Loucy (cell line): ENCODE measurements at regions not wholly inside any gene's neighbourhood (a gene's known extent, or its start where the extent isn't known, plus 50 kb on each side); places are given as distances from the start of the nearest gene placed in this dataset.

Experiments used
- EZH2phosphoT487 ChIP-seq: fragments of 200-600 bp; IDR thresholded peaks from 2 replicates; pipeline ENCODE4 v1.6.1; 2018; ENCODE audit warnings: antibody characterized with exemption, mild to moderate bottlenecking, moderate library complexity, borderline replicate concordance
- TF ChIP-seq, protein P1 (sequence below): fragments of 200-600 bp; sonication (generic); conservative IDR thresholded peaks from 2 replicates; pipeline ENCODE4 v1.5.1; 2014; ENCODE audit warnings: mild to moderate bottlenecking, antibody characterized with exemption, low read length

DNA sequence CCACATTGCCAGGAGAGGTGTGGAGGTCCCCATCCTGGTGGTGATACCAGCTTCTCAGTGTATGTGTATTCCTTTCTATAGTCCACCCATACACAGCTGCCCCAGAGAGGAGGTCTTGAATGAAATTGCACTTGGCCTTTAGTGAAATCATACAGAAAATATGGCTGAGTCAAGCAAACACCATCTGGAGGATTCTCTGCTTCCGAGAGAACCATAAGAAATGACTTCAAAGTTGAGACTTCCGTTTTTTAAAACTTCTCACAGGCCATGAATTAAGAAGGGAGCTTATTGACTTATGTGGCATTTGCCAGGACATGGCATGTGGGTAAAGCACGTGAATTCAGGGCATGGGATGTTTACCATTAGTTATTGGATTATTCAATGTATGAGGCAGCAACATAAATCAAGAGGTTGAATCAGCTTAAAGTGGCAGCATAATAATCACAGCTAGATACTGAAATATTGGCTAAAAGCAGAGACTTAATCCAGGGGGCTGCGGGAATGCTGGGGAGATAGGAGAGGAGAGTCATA lies 119.1 kb upstream of the MTNR1B start:
- TF ChIP-seq, protein P1, sequence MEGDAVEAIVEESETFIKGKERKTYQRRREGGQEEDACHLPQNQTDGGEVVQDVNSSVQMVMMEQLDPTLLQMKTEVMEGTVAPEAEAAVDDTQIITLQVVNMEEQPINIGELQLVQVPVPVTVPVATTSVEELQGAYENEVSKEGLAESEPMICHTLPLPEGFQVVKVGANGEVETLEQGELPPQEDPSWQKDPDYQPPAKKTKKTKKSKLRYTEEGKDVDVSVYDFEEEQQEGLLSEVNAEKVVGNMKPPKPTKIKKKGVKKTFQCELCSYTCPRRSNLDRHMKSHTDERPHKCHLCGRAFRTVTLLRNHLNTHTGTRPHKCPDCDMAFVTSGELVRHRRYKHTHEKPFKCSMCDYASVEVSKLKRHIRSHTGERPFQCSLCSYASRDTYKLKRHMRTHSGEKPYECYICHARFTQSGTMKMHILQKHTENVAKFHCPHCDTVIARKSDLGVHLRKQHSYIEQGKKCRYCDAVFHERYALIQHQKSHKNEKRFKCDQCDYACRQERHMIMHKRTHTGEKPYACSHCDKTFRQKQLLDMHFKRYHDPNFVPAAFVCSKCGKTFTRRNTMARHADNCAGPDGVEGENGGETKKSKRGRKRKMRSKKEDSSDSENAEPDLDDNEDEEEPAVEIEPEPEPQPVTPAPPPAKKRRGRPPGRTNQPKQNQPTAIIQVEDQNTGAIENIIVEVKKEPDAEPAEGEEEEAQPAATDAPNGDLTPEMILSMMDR, result no peak
- no peak for TF ChIP-seq EZH2phosphoT487
